HepG2 (cell line): ENCODE measurements at regions not wholly inside any gene's neighbourhood (a gene's known extent, or its start where the extent isn't known, plus 50 kb on each side); places are given as distances from the start of the nearest gene placed in this dataset.
A peak's percentile ranks its signal among the peaks of the same experiment; 100 is the strongest.

Experiments used
- AHR ChIP-seq: IDR thresholded peaks from 2 replicates; pipeline ENCODE4 v1.6.1; 2018; ENCODE audit warnings: missing genetic modification reagents, missing compliant biosample characterization
- ATF6 ChIP-seq: sonication (generic); formaldehyde crosslinking; conservative IDR thresholded peaks from 2 replicates; pipeline ENCODE4 v1.4.0; 2020; ENCODE audit warnings: missing genetic modification reagents
- FOXO1 ChIP-seq: sonication (generic); formaldehyde crosslinking; IDR thresholded peaks from 2 replicates; pipeline ENCODE4 v1.4.0; 2020; ENCODE audit warnings: missing genetic modification reagents
- HNF4G ChIP-seq, 2 experiments: sonication (generic) in 1 of 2; formaldehyde crosslinking in 1 of 2; IDR thresholded peaks; 2 replicates each; pipeline versions ENCODE4 v1.4.0 to v1.6.1; 2011 to 2020; ENCODE audit warnings: borderline replicate concordance in 2 of 2, low read depth in 2 of 2, mild to moderate bottlenecking in 2 of 2, low read length in 1 of 2, missing genetic modification reagents in 1 of 2, moderate library complexity in 1 of 2
- HOXA5 ChIP-seq: sonication (generic); formaldehyde crosslinking; IDR thresholded peaks from 2 replicates; pipeline ENCODE4 v1.4.0; 2020; ENCODE audit warnings: missing genetic modification reagents
- MIER2 ChIP-seq: IDR thresholded peaks from 2 replicates; pipeline ENCODE4 v1.6.1; 2016; ENCODE audit warnings: missing biosample characterization, missing genetic modification reagents
- NFATC3 ChIP-seq: sonication (generic); formaldehyde crosslinking; IDR thresholded peaks from 2 replicates; pipeline ENCODE4 v1.5.1; 2020; ENCODE audit warnings: mild to moderate bottlenecking, missing genetic modification reagents
- NFKB2 ChIP-seq: sonication (generic); formaldehyde crosslinking; IDR thresholded peaks from 2 replicates; pipeline ENCODE4 v1.4.0; 2020; ENCODE audit warnings: missing genetic modification reagents, borderline replicate concordance
- XRCC5 ChIP-seq: fragments of 200-400 bp; formaldehyde crosslinking; optimal IDR thresholded peaks from 2 replicates; pipeline ENCODE3; 2017; ENCODE audit warnings: mild to moderate bottlenecking, low read length
- ZBTB10 ChIP-seq: sonication (generic); formaldehyde crosslinking; IDR thresholded peaks from 2 replicates; pipeline ENCODE4 v1.4.0; 2020; ENCODE audit warnings: missing genetic modification reagents, borderline replicate concordance
- ZBTB21 ChIP-seq: sonication (generic); formaldehyde crosslinking; IDR thresholded peaks from 2 replicates; pipeline ENCODE4 v1.4.0; 2020; ENCODE audit warnings: missing genetic modification reagents
- ZNF337 ChIP-seq: sonication (generic); formaldehyde crosslinking; IDR thresholded peaks from 2 replicates; pipeline ENCODE4 v1.5.1; 2020; ENCODE audit warnings: missing genetic modification reagents, low read depth, mild to moderate bottlenecking, borderline replicate concordance
- ZNF343 ChIP-seq: sonication (generic); formaldehyde crosslinking; IDR thresholded peaks from 2 replicates; pipeline ENCODE4 v1.4.0; 2020; ENCODE audit warnings: mild to moderate bottlenecking, missing genetic modification reagents
- ZNF382 ChIP-seq: sonication (generic); formaldehyde crosslinking; IDR thresholded peaks from 2 replicates; pipeline ENCODE4 v1.5.0; 2020; ENCODE audit warnings: missing genetic modification reagents, mild to moderate bottlenecking, borderline replicate concordance
- ZNF501 ChIP-seq: sonication (generic); formaldehyde crosslinking; IDR thresholded peaks from 2 replicates; pipeline ENCODE4 v1.5.1; 2020; ENCODE audit warnings: mild to moderate bottlenecking, moderate library complexity, missing genetic modification reagents
- ZNF670 ChIP-seq: sonication (generic); formaldehyde crosslinking; IDR thresholded peaks from 2 replicates; pipeline ENCODE4 v1.8.0; 2022; ENCODE audit warnings: mild to moderate bottlenecking, missing genetic modification reagents, borderline replicate concordance
- ZNF709 ChIP-seq: sonication (generic); formaldehyde crosslinking; IDR thresholded peaks from 2 replicates; pipeline ENCODE4 v1.5.0; 2020; ENCODE audit warnings: mild to moderate bottlenecking, missing genetic modification reagents
- TF ChIP-seq, protein P1 (sequence below): sonication (generic); formaldehyde crosslinking; IDR thresholded peaks from 2 replicates; pipeline ENCODE4 v1.5.0; 2020; ENCODE audit warnings: mild to moderate bottlenecking, missing genetic modification reagents

- no peak for TF ChIP-seq ATF6
- TF ChIP-seq HOXA5, result no peak
- TF ChIP-seq ZNF670 (CRISPR knock-in tag), result no peak
- TF ChIP-seq ZNF501 (CRISPR knock-in tag), result no peak
- no peak for TF ChIP-seq ZBTB21
- 0 out of 2 replicates have a peak, but pooled peaks have one; percentile 71 for TF ChIP-seq ZNF343
- no peak for TF ChIP-seq MIER2 (CRISPR knock-in tag)
- no peak for TF ChIP-seq NFATC3
- no peak for TF ChIP-seq ZNF337 (CRISPR knock-in tag)
- TF ChIP-seq, protein P1, sequence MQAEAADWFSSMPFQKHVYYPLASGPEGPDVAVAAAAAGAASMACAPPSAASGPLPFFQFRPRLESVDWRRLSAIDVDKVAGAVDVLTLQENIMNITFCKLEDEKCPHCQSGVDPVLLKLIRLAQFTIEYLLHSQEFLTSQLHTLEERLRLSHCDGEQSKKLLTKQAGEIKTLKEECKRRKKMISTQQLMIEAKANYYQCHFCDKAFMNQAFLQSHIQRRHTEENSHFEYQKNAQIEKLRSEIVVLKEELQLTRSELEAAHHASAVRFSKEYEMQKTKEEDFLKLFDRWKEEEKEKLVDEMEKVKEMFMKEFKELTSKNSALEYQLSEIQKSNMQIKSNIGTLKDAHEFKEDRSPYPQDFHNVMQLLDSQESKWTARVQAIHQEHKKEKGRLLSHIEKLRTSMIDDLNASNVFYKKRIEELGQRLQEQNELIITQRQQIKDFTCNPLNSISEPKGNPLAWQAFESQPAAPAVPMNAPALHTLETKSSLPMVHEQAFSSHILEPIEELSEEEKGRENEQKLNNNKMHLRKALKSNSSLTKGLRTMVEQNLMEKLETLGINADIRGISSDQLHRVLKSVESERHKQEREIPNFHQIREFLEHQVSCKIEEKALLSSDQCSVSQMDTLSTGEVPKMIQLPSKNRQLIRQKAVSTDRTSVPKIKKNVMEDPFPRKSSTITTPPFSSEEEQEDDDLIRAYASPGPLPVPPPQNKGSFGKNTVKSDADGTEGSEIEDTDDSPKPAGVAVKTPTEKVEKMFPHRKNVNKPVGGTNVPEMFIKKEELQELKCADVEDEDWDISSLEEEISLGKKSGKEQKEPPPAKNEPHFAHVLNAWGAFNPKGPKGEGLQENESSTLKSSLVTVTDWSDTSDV (CRISPR knock-in tag), result 0 out of 2 replicates have a peak, but pooled peaks have one; percentile 68
- no peak for TF ChIP-seq ZNF382 (CRISPR knock-in tag)
- TF ChIP-seq ZBTB10, result no peak
- no peak for TF ChIP-seq NFKB2
- TF ChIP-seq AHR, result 0 out of 2 replicates have a peak, but pooled peaks have one; percentile 20
- TF ChIP-seq HNF4G (IDR thresholded peaks at IDR 0.05; ENCODE audit: borderline replicate concordance, low read depth, low read length), result no peak
- TF ChIP-seq HNF4G (CRISPR knock-in tag; IDR thresholded peaks at IDR 0.05; ENCODE audit: borderline replicate concordance, low read depth), result no peak
- peak; percentile 45 for TF ChIP-seq XRCC5
- no peak for TF ChIP-seq ZNF709
- TF ChIP-seq FOXO1 (CRISPR knock-in tag), result no peak
Measured at GRCh38 chr20:25865715-25866656, 169.3 kb upstream of the ZNF337 start (continued).
